ENCODE measurements at regions not wholly inside any gene's neighbourhood (a gene's known extent, or its start where the extent isn't known, plus 50 kb on each side); places are given as distances from the start of the nearest gene placed in this dataset.

DNA sequence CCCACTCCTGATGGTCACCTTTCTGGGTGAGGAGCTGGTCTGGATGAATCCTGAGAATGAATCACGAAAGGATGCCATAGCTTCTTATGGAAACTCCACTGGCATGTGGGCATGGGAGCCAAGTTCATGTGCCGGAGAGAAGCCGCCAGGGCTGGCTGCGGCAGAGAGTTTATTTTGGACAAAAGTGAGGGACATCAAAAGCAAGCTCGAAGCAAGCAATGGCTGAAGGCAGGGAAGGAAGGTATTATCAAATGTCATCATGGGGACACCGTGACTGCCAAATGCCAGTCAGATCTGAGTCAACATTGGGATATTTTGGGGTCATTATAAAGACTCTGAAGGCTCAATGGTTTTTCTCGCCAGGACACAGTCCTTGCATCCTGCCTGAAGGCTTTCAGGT, 249.1 kb downstream of the QKI start:
- no peak for ATAC-seq
- TF ChIP-seq, protein P1, sequence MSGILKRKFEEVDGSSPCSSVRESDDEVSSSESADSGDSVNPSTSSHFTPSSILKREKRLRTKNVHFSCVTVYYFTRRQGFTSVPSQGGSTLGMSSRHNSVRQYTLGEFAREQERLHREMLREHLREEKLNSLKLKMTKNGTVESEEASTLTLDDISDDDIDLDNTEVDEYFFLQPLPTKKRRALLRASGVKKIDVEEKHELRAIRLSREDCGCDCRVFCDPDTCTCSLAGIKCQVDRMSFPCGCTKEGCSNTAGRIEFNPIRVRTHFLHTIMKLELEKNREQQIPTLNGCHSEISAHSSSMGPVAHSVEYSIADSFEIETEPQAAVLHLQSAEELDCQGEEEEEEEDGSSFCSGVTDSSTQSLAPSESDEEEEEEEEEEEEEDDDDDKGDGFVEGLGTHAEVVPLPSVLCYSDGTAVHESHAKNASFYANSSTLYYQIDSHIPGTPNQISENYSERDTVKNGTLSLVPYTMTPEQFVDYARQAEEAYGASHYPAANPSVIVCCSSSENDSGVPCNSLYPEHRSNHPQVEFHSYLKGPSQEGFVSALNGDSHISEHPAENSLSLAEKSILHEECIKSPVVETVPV (CRISPR knock-in tag; IDR thresholded peaks at IDR 0.05) = no peak
- TF ChIP-seq RARB (CRISPR knock-in tag; IDR thresholded peaks at IDR 0.05) (no peak), ZC3H10 (CRISPR knock-in tag; IDR thresholded peaks at IDR 0.05) (no peak), ZNF70 (CRISPR knock-in tag; IDR thresholded peaks at IDR 0.05) (no peak), TSHZ2 (CRISPR knock-in tag; IDR thresholded peaks at IDR 0.05) (no peak), PPARA (CRISPR knock-in tag; IDR thresholded peaks at IDR 0.05; ENCODE audit: borderline replicate concordance) (no peak), CSDC2 (CRISPR knock-in tag; IDR thresholded peaks at IDR 0.05) (no peak), OSR1 (CRISPR knock-in tag; IDR thresholded peaks at IDR 0.05) (no peak), SNAI2 (CRISPR knock-in tag; IDR thresholded peaks at IDR 0.05) (no peak)
- TF ChIP-seq, protein P2, sequence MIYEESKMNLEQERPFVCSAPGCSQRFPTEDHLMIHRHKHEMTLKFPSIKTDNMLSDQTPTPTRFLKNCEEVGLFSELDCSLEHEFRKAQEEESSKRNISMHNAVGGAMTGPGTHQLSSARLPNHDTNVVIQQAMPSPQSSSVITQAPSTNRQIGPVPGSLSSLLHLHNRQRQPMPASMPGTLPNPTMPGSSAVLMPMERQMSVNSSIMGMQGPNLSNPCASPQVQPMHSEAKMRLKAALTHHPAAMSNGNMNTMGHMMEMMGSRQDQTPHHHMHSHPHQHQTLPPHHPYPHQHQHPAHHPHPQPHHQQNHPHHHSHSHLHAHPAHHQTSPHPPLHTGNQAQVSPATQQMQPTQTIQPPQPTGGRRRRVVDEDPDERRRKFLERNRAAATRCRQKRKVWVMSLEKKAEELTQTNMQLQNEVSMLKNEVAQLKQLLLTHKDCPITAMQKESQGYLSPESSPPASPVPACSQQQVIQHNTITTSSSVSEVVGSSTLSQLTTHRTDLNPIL (CRISPR knock-in tag; IDR thresholded peaks at IDR 0.05; ENCODE audit: low read depth) = no peak

GRCh38 chr6:163662604-163663225, 248.2 kb downstream of the QKI start:
- no peak for ATAC-seq
- TF ChIP-seq, protein P3, sequence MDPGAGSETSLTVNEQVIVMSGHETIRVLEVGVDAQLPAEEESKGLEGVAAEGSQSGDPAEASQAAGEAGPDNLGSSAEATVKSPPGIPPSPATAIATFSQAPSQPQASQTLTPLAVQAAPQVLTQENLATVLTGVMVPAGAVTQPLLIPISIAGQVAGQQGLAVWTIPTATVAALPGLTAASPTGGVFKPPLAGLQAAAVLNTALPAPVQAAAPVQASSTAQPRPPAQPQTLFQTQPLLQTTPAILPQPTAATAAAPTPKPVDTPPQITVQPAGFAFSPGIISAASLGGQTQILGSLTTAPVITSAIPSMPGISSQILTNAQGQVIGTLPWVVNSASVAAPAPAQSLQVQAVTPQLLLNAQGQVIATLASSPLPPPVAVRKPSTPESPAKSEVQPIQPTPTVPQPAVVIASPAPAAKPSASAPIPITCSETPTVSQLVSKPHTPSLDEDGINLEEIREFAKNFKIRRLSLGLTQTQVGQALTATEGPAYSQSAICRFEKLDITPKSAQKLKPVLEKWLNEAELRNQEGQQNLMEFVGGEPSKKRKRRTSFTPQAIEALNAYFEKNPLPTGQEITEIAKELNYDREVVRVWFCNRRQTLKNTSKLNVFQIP (CRISPR knock-in tag; IDR thresholded peaks at IDR 0.05; ENCODE audit: borderline replicate concordance, low read depth) = no peak
- TF ChIP-seq ARNTL (CRISPR knock-in tag; IDR thresholded peaks at IDR 0.05; ENCODE audit: borderline replicate concordance, low read depth) (no peak), ESRRG (CRISPR knock-in tag; IDR thresholded peaks at IDR 0.05) (no peak), OSR1 (CRISPR knock-in tag; IDR thresholded peaks at IDR 0.05) (no peak), ZNF8 (CRISPR knock-in tag; IDR thresholded peaks at IDR 0.05) (no peak)

DNA sequence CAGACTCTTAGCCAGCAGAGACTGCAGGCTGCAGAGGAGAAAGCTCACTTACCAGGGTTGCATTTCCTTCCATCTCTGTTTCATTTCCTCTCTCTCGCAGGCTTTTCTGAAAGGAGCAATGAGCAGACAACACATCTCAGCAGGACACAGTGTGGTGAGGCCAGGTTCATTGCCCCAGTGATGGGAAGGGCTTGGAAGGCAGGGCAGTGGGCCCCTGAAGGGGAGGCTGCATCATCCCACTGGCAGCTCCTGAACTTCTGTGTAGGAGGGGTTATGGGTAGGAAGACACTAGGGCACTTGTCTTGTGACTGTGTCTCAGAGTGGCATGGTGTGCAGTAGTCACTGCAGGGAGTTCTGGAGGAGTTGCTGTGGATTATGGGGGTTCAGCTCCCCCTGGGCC, 246.8 kb downstream of the QKI start:
- ATAC-seq = no peak
- TF ChIP-seq SNAI2 (CRISPR knock-in tag; IDR thresholded peaks at IDR 0.05) (no peak), ZNF565 (CRISPR knock-in tag; conservative IDR thresholded peaks at IDR 0.05; ENCODE audit: low read depth) (no peak), TCF4 (CRISPR knock-in tag; IDR thresholded peaks at IDR 0.05; ENCODE audit: borderline replicate concordance) (no peak)
- TF ChIP-seq, protein P3 (CRISPR knock-in tag; IDR thresholded peaks at IDR 0.05; ENCODE audit: borderline replicate concordance, low read depth) = no peak

DNA sequence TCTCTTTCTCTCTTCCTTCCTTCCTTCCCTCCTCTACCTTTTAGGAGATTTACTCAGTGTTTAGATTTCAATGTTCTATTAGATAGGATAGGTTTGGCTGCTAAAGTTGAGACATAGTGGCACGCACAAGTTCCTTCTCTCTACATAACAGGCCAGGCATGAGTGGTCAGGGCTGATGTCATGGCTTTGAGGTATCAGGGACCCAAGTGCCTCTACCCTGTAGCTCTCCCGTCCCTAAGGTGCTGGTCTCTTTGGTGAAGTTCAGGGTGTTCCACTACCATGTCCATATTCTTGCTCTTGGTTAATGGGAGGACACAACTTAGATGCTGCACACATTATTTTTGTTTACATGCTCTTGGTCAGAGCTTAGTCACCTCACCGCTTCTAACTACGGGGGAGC, 245.3 kb downstream of the QKI start:
- ATAC-seq = no peak
- no peak for TF ChIP-seq RARB (CRISPR knock-in tag; IDR thresholded peaks at IDR 0.05)

Data from SK-N-SH treated with all-trans-retinoic acid at 6 μM for 48 hours (cell line).